SK-N-SH (cell line): ENCODE measurements at regions not wholly inside any gene's neighbourhood (a gene's known extent, or its start where the extent isn't known, plus 50 kb on each side); places are given as distances from the start of the nearest gene placed in this dataset.

Source experiments
- CTCF ChIA-PET: fragments of 300-600, 350-600 bp; formaldehyde crosslinking; extraction: SDS; loops from one replicate; lab custom pipeline; 2021; lab: Yijun Ruan, JAX
- POLR2A ChIA-PET: fragments of 350-600 bp; sonication (Branson Sonifier 250); formaldehyde crosslinking; extraction: SDS; loops from one replicate; lab custom pipeline; 2020; ENCODE audit warnings: antibody characterized with exemption, inconsistent platforms; lab: Yijun Ruan, JAX
- DNase-seq: peaks from one replicate; pipeline ENCODE4 v3.0.0; 2012
- H2AFZ ChIP-seq: fragments of 200-600 bp; sonication (generic); 2 replicates; pipeline ENCODE4 v1.8.1; 2016; ENCODE audit warnings: antibody characterized with exemption, mild to moderate bottlenecking, low read depth
- H3F3A ChIP-seq: fragments of 200-600 bp; sonication (generic); replicated peaks from 2 replicates; pipeline ENCODE3; 2016; ENCODE audit warnings: antibody characterized with exemption, mild to moderate bottlenecking; ENCODE audit not compliant: insufficient read depth
- H3K27ac ChIP-seq, 2 experiments: fragments of 200-500 bp in 1 of 2; fragments of 200-600 bp in 1 of 2; sonication (Bioruptor generic) in 1 of 2; sonication (generic), shearing (Covaris generic) in 1 of 2; 2 replicates each; pipeline versions ENCODE4 v1.5.1 to v1.6.1; 2014 to 2016; ENCODE audit warnings: low read depth in 2 of 2, inconsistent platforms in 1 of 2, low read length in 1 of 2, mild to moderate bottlenecking in 1 of 2, mixed read lengths in 1 of 2
- H3K27me3 ChIP-seq: fragments of 200-600 bp; sonication (generic), shearing (Covaris generic); 2 replicates; pipeline ENCODE4 v1.6.1; 2016; ENCODE audit warnings: mixed run types; ENCODE audit not compliant: insufficient read depth
- H3K36me3 ChIP-seq, 2 experiments: fragments of 200-500 bp in 1 of 2; fragments of 200-600 bp in 1 of 2; sonication (Bioruptor generic) in 1 of 2; sonication (generic) in 1 of 2; replicated peaks in 1 of 2; 2 replicates each; pipeline versions ENCODE3 to v1.5.1; 2014 to 2016; ENCODE audit warnings: low read length in 1 of 2, mild to moderate bottlenecking in 1 of 2; ENCODE audit not compliant: insufficient read depth in 2 of 2, control insufficient read depth in 1 of 2
- H3K4me1 ChIP-seq, 2 experiments: fragments of 200-500 bp in 1 of 2; fragments of 200-600 bp in 1 of 2; sonication (Bioruptor generic) in 1 of 2; sonication (generic), shearing (Covaris generic) in 1 of 2; 2 replicates each; pipeline versions ENCODE4 v1.5.1 to v1.6.1; 2014 to 2016; ENCODE audit warnings: low read depth in 1 of 2, low read length in 1 of 2, mixed run types in 1 of 2; ENCODE audit not compliant: insufficient read depth in 2 of 2, control insufficient read depth in 1 of 2
- H3K4me2 ChIP-seq: fragments of 200-600 bp; sonication (generic), shearing (Covaris generic); 2 replicates; pipeline ENCODE4 v1.6.1; 2017; ENCODE audit warnings: mixed run types
- H3K4me3 ChIP-seq, 2 experiments: fragments of 200-500 bp in 1 of 2; fragments of 200-600 bp in 1 of 2; sonication (Bioruptor generic) in 1 of 2; sonication (generic), shearing (Covaris generic) in 1 of 2; 2 replicates each; pipeline versions ENCODE4 v1.5.1 to v1.8.1; 2014 to 2016; ENCODE audit warnings: low read depth in 2 of 2, inconsistent platforms in 1 of 2, low read length in 1 of 2, mild to moderate bottlenecking in 1 of 2, mixed read lengths in 1 of 2, moderate library complexity in 1 of 2
- H3K79me2 ChIP-seq: fragments of 200-600 bp; sonication (generic); 2 replicates; pipeline ENCODE4 v1.8.1; 2017; ENCODE audit warnings: mild to moderate bottlenecking; ENCODE audit not compliant: insufficient read depth
- H3K9ac ChIP-seq: fragments of 200-600 bp; sonication (generic); 2 replicates; pipeline ENCODE4 v1.6.1; 2017; ENCODE audit warnings: mixed run types
- H3K9me2 ChIP-seq: fragments of 200-600 bp; sonication (generic); 2 replicates; pipeline ENCODE4 v1.6.1; 2017; ENCODE audit warnings: mixed run types
- H3K9me3 ChIP-seq: fragments of 200-600 bp; sonication (generic); 2 replicates; pipeline ENCODE4 v1.6.1; 2017; ENCODE audit warnings: mixed run types, mild to moderate bottlenecking, moderate library complexity
- H4K20me1 ChIP-seq: fragments of 200-600 bp; sonication (generic); 2 replicates; pipeline ENCODE4 v1.6.1; 2017; ENCODE audit warnings: mild to moderate bottlenecking, mixed run types; ENCODE audit not compliant: insufficient read depth
- ELF1 ChIP-seq: IDR thresholded peaks from 2 replicates; pipeline ENCODE4 v1.4.0; 2012
- EP300 ChIP-seq, 2 experiments: IDR thresholded peaks; 2 replicates each; pipeline versions ENCODE4 v1.4.0 to v1.6.1; 2012; ENCODE audit warnings: borderline replicate concordance in 1 of 2, low read depth in 1 of 2, low read length in 1 of 2
- EZH2phosphoT487 ChIP-seq: fragments of 200-600 bp; sonication (generic); IDR thresholded peaks from 2 replicates; pipeline ENCODE4 v1.6.1; 2017; ENCODE audit warnings: low read depth, mixed run types, mild to moderate bottlenecking, antibody characterized with exemption, moderate library complexity, borderline replicate concordance
- FOSL2 ChIP-seq: IDR thresholded peaks from 2 replicates; pipeline ENCODE4 v1.4.0; 2012; ENCODE audit warnings: low read depth, mild to moderate bottlenecking, moderate library complexity, borderline replicate concordance
- GABPA ChIP-seq: IDR thresholded peaks from 2 replicates; pipeline ENCODE4 v1.4.0; 2012; ENCODE audit warnings: low read depth, mild to moderate bottlenecking
- GATA2 ChIP-seq: sonication (generic); formaldehyde crosslinking; IDR thresholded peaks from 2 replicates; pipeline ENCODE4 v1.5.0; 2020; ENCODE audit warnings: mild to moderate bottlenecking, missing genetic modification reagents
- MAX ChIP-seq: IDR thresholded peaks from 2 replicates; pipeline ENCODE4 v1.4.0; 2012; ENCODE audit warnings: low read depth
- MEF2A ChIP-seq: IDR thresholded peaks from 2 replicates; pipeline ENCODE4 v1.4.0; 2012; ENCODE audit warnings: low read depth, borderline replicate concordance
- MXI1 ChIP-seq: IDR thresholded peaks from 2 replicates; pipeline ENCODE4 v1.6.1; 2012; ENCODE audit warnings: mild to moderate bottlenecking, low read depth, low read length, improper control_type of control experiment
- NFIC ChIP-seq: IDR thresholded peaks from 2 replicates; pipeline ENCODE4 v1.4.0; 2012; ENCODE audit warnings: borderline replicate concordance
- RCOR1 ChIP-seq: fragments of 150-350 bp; IDR thresholded peaks from 2 replicates; pipeline ENCODE4 v1.6.1; 2017; ENCODE audit warnings: antibody characterized with exemption, low read length
- RFX5 ChIP-seq: IDR thresholded peaks from 2 replicates; pipeline ENCODE4 v1.6.1; 2012; ENCODE audit warnings: mild to moderate bottlenecking, improper control_type of control experiment, low read length
- TAF1 ChIP-seq: IDR thresholded peaks from 2 replicates; pipeline ENCODE4 v1.6.1; 2012; ENCODE audit warnings: low read depth, mild to moderate bottlenecking, low read length, moderate library complexity, borderline replicate concordance
- USF2 ChIP-seq: fragments of 150-350 bp; IDR thresholded peaks from 2 replicates; pipeline ENCODE4 v1.6.1; 2017; ENCODE audit warnings: antibody characterized with exemption, low read length, low read depth, borderline replicate concordance
- YY1 ChIP-seq: IDR thresholded peaks from 2 replicates; pipeline ENCODE4 v1.4.0; 2012; ENCODE audit warnings: low read depth, mild to moderate bottlenecking
- ZBTB33 ChIP-seq: IDR thresholded peaks from 2 replicates; pipeline ENCODE4 v1.4.0; 2012; ENCODE audit warnings: low read depth, borderline replicate concordance
- WGBS: methylation state at CpG from one replicate; pipeline ENCODE4 v1.1.6; 2017; ENCODE audit warnings: low lambda C conversion rate; 5-methylcytosine and 5-hydroxymethylcytosine counted together
- TF ChIP-seq, protein P1 (sequence below): IDR thresholded peaks from 2 replicates; pipeline ENCODE4; 2012
- TF ChIP-seq, protein P2 (sequence below): IDR thresholded peaks from 2 replicates; pipeline ENCODE4 v1.4.0; 2012; ENCODE audit warnings: low read depth, borderline replicate concordance

DNA sequence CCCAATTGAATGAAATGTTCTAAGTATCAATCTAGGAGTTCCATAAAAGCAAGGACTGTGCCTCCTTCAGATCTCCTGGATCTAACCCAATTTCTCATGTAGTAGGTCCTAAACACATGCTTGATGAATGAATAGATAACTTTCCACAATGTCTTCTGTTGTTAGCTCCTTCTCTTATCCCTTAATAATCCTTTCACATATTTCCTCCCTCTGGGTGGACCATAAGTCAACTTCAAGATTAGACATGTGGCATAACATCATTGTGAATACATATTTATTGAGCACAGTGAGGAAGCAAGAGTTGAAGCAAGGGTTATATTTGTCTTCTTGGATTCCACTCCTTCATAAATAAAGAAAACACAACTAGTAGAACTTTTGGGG lies 108.6 kb upstream of the EGFLAM start (continued):
- no peak for TF ChIP-seq ELF1

- no peak overlapping the region for H3K4me2 ChIP-seq
- H3K9me2 ChIP-seq = no peaks in the 10 kb centered on the region
- H3K36me3 ChIP-seq = no peaks in the 10 kb centered on the region
- no peaks in the 10 kb centered on the region for H3F3A ChIP-seq
- ChIA-PET POLR2A (no interaction called here), CTCF (no interaction called here)
- H3K27me3 ChIP-seq = peaks cover 16% of the 10 kb centered on the region; the same call in 1 of the 2 replicates
- H2AFZ ChIP-seq = no peak overlapping the region
- H3K4me3 ChIP-seq = no peak overlapping the region
- H3K79me2 ChIP-seq = no peaks in the 10 kb centered on the region
- no peak for DNase-seq
- H3K27ac ChIP-seq = no peak overlapping the region
- H3K9ac ChIP-seq = no peak overlapping the region
- TF ChIP-seq, protein P1, sequence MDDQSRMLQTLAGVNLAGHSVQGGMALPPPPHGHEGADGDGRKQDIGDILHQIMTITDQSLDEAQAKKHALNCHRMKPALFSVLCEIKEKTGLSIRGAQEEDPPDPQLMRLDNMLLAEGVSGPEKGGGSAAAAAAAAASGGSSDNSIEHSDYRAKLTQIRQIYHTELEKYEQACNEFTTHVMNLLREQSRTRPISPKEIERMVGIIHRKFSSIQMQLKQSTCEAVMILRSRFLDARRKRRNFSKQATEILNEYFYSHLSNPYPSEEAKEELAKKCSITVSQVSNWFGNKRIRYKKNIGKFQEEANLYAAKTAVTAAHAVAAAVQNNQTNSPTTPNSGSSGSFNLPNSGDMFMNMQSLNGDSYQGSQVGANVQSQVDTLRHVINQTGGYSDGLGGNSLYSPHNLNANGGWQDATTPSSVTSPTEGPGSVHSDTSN = no peak
- TF ChIP-seq TAF1 = no peak
- no peak for TF ChIP-seq NFIC
- TF ChIP-seq RCOR1 = no peak
- no peak for TF ChIP-seq ZBTB33
- TF ChIP-seq RFX5 = no peak
- TF ChIP-seq GABPA = no peak
- TF ChIP-seq EZH2phosphoT487 = no peak
- no peak for TF ChIP-seq YY1
- TF ChIP-seq, protein P2, sequence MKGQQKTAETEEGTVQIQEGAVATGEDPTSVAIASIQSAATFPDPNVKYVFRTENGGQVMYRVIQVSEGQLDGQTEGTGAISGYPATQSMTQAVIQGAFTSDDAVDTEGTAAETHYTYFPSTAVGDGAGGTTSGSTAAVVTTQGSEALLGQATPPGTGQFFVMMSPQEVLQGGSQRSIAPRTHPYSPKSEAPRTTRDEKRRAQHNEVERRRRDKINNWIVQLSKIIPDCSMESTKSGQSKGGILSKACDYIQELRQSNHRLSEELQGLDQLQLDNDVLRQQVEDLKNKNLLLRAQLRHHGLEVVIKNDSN = no peak
- TF ChIP-seq MXI1 = no peak
- no peak for TF ChIP-seq MEF2A
- TF ChIP-seq MAX = no peak
- no peak for TF ChIP-seq EP300 (IDR thresholded peaks at IDR 0.05; ENCODE audit: borderline replicate concordance in 1 of 2, low read depth in 1 of 2, low read length in 1 of 2)
- no peak for TF ChIP-seq ELF1
- no peak for TF ChIP-seq USF2
- TF ChIP-seq FOSL2 = no peak
- TF ChIP-seq GATA2 (CRISPR knock-in tag) = no peak
- no peaks in the 10 kb centered on the region for H3K4me1 ChIP-seq
- no peaks in the 10 kb centered on the region for H3K9me3 ChIP-seq
- WGBS = 4% methylated on average over 10 of the region's 10 CpGs
- H4K20me1 ChIP-seq = no peaks in the 10 kb centered on the region
Observed at GRCh38 chr5:38148021-38148625, 110.2 kb upstream of the EGFLAM start.
